ENCODE measurements at regions not wholly inside any gene's neighbourhood (a gene's known extent, or its start where the extent isn't known, plus 50 kb on each side); places are given as distances from the start of the nearest gene placed in this dataset.

DNA sequence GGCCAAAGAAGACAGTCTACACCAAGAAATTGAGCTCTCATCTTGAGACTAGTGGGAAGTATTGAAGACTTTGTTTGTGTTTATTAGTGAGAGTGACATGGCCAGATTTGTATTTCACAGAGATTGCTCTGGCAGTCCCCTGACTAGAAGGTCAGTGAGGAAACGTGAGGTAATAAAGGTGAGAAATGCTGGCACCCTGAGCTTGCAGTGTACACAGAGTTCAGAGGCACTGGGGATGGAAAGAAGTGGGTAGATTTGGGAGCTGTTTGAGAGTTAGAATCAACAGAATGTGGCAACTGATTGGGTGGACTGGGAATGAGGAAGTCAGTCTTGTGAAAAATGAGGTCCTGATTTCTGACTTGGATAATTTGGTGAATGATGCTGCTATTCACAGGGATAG, 336.9 kb downstream of the SNAPC1 start:
- DNase-seq = no peak

DNA sequence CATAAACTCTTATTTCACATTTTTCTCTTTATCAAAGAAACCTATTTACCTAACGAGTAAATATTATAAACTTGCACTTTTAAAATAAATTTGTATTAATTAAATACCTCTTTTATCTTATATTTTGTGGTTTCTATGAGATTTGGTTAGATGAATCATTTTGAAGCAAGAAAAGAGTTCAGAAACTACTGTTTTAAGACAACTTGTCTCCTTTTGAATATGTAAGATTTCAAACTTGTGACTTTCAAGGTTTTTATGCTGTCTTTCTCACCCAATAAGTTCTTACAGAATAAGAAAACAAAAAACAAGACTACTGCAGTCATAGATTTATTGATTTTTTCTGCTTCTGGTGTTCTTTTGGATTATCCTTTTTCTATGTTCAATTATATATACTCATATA, 339.0 kb downstream of the SNAPC1 start:
- no peak for DNase-seq

DNA sequence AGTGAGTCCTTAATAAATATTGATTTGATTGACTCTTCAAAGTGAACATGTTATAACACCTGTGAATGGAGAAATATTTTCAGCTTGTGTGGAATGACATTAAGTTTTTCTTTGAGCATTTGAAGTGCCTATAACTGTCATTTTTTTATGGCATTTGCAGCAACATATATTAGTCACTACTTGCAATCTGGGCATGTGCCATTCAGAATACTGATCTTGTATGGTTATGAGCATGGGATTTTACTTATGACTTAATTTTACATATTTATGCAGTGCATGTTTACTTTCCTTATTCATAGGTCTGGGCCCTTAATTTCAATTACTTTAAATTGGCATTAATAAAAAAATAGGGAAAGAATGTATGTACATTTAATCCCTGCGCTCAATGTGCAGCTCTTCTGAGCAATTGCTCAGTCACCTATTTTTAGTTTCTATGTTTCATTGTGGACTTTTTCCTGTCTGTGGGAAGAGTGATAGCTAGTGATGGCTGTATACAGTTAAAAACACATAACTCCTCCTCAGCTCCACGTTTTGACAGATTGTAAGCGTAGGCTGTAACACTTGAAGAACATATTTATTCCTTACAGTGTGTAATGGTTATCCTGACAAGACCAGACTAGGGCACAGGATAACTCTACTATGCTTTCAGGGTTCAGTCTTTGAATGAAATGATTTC, 339.6 kb downstream of the SNAPC1 start:
- no peak for DNase-seq

DNA sequence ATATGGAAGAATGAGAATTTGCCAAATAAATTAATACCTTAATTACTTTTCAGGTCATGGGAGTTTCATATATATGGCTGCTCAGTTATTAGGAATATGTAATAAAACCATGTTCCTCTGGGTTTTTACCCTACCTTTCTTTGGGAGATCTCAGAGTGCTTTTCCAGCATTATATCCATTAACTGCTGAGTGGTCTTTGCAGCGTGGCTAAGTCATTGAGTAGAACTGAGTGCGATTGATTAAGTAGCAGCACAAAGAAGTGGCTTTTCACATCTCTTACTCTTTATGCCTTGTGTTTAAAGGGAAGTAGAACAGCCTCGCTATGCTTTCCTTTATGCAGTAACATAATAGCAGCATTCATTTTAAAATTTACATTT, 340.1 kb downstream of the SNAPC1 start:
- no peak for DNase-seq

DNA sequence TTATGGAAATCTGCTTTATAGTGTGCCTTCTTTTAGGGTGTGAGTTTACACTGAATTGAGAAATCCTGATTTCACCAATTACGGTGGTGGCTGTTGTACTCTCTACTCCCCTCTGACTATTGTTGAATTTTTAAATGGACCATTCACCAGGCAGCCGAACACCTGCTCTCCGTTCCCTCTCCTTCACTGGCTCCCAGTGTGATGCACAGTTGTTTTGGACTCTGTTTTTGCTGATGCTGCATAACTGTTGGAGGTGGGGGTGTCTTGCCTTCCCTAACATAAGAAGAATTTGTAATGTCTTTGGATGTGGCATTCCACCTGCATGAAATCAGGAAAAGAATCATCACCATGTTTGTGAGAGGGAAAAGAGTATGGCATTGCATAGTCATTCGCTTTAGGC, 341.2 kb downstream of the SNAPC1 start:
- DNase-seq = no peak

DNA sequence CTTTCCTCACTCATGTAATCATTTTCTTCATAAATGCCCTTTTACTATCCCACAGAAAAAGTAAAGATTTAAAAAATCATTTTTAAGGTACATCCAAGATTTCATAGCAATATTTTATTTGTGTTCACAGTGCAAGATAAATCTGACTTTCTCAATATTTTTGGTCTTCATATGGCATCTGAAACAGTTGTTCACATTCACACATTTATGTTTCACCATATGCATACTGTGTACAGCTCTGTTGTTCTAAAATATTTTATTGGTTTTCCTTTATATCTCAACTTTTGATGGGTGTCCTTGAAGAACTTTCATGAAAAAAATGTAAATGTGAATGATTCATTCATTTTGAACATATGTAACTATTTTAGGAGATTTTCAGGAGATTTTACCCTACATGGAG, 348.7 kb downstream of the SNAPC1 start:
- no peak for DNase-seq

DNA sequence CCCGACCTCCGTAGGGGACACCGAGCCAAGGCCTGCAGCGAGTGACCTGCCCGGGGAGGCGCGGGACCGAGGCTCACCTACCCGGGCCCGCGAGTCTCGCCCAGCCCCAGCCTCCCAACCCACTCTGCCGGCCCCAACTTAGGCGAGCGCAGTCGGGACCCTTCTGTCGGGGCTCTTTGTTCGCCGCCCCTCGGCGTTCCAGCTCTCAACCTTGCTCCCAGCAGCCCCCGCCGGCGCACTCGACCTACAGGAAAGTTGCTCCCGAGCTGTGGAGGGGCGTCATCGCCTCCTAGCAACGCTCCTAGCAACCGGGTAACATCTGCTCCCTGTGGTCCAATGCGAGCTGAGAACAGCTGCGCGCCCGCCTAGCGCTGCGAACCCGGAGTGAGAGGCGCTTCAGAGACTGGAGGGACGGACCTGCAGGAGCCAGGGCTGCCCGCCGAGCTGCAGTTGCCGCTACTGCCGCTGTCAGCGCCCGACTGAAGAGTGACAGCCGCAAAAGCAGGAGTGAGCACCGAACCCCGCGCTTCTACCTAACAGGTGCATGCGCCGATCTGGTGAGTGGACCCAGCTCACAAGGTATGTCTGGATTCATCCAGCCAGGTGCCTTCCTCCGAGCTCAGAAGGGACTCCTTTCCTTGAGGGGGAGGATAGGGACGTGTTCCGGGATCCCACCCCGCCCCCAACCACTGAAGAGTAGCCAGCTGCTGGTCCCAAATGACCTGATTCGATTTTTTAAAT, 355.0 kb downstream of the SNAPC1 start:
- peak; percentile 99 for DNase-seq

DNA sequence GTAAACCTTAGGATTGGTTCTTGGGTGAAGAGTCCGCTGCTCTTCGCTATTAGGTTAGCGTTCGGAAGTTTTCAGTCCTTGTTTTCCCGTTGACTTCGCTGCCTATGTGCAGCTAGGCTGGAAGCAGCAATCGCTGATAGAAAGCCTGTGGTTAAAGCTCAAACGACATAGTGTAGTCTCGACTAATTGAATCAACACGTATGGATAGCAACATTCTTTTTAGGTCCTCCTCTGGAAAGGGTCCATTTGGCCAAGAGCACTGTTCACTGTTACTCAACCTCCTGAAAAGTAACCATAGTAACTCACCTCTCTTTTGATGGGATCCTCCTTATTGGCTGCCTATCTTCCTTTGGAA, 355.5 kb downstream of the SNAPC1 start:
- DNase-seq = peak in 1 of 2 experiments; percentile 69

DNA sequence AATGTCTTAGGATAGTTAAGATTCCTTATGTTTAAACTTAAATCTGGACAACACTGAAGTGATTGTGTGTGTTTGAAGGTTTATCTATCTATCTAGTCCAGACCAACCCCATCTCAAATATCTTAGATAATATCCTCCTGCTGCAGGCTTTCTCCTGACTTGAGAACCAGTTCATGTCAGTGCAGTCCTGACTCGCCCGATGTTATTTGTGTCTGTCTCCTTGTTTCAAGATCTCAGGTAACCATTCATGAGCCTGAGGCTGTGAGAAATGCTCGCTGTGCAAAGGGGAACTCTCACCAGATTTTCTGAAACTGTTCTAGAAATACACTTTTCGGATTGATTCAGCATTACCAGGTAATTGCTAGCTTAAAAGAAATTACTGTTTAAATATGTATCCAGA, 356.2 kb downstream of the SNAPC1 start:
- DNase-seq = no peak

DNA sequence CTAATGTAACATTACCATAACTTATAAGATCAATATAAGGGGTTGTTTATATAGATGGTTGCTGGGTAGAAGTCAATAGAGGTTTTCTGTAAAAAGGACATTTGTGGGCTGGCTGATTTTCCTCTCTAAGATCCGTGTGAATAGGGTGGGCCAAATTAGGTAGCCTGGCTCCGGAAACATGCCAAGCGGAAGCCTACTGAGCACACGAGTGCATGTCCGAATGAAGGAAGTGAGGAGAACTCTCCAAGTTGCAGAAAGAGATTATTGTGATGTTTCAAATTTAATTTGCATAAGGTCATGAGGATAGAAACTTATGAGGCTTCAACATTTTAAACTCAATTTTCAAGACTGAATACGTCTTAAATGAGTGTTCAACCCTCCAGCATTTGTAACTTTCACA, 356.7 kb downstream of the SNAPC1 start:
- DNase-seq = no peak

DNA sequence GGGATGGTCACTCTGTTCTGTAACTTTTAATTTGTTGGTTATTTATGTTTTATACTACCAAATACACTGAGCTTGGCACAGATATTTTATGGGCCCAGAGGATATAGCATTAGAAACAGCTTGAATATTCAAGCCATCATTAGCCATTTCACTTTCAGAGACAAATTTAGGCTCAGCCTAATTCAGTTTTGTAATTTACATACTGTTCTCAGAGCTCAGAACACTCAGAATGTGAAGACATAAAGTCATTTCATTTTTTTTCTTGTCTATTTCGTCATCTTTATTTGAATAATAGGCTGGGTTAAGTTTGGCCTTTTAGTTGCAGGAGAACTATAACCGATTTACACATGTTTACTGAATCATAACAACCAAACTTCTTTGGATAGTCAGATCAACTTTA, 361.7 kb downstream of the SNAPC1 start:
- DNase-seq = no peak

DNA sequence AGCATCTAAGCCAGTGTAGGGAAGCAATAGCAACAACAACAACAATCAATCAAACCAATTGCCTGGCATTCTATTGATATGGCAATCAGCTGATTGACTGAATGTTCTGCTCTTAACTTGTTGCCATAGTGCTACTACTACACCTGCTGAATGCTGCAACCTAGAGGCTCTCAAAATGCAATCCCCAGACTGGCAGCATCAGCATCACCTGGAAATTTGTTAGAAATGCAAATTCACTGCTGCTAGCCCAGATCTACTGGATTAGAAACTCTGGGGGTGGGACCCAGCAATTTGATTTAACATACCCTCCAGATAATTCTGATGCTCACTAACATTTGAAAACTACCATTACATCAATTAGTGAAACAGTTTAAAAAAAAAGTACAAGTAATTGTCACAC, 363.6 kb downstream of the SNAPC1 start:
- DNase-seq = peak in 1 of 2 experiments; percentile 12

DNA sequence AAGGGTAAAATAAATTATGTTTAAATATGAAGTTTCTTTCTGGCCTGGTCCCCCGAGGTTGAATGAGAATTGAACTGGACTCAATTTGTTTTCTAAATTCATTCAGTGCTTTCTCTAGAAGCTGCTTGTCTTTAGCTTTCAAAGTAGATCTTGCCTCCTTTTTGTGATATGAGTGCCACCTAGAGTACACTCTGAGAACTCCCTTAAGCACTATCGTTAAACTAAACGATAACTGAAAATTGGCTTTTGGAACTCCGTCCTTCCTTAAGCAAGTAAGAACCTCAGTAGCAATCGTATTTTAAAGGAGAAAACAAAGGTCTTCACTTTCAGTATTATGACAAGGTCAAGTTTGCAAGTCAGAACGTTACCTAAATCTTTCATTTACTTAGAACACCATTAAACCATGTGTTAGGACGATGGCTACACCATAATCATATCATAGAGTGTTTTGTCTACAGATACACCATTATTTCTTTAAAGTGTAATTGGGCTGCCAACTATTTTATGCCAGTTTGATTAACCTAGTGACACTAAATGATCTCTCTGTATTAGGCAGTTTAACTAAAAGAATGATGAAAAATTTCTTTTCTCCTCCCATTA, 364.8 kb downstream of the SNAPC1 start:
- peak; percentile 59 to 91 for DNase-seq

DNA sequence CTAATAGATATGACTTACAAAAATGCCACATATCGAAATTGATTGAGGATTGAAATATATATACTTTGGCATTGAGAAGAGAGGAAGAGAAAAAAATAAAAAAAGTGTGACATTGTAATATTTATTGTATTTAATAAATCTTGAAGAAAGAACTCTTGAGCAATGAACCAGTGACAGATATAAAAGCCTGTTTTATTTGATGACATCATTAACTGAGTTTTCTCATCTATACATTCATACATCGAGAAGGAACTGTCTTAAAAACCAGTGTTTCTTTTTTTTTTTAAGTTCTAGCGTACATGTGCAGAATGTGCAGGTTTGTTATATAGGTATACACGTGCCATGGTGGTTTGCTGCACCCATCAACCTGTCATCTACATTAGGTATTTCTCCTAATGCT, 368.2 kb downstream of the SNAPC1 start:
- no peak for DNase-seq

DNA sequence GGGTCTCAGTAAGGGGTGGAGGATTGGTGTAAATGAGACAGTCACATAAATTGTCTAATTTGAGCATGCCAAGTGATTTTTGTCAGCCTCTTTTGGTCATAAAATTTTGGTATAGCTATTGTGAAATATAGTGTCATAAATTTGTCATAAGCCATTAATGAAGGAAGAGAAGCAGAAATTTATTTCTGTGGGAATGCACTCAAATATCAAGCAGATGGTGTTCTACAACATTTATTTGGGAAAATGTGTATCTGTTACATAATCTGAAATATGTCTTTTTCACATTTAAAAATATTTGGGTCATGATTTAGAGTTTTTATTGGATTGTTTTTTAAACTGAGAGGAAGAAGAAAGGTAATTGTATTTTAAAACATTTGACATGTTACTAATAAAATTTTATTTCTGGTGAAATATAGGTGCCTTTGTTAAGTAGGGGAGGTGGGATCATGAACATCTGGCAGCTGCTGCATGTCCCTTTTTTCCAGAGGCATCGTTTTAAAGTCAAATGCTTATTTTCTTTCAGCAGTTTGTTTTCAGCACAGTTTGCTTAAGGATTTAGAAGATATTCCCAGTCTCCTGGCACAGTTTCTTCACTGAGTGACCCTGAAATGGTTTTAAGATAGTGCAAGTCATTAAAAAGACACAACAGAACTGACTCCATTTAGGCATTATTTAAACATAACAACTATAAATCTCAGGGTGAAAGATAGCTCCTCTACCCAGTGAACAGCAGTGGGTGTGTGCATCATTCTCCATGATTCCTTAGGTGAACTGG, 371.7 kb downstream of the SNAPC1 start:
- peak in 1 of 2 experiments; percentile 16 for DNase-seq

DNA sequence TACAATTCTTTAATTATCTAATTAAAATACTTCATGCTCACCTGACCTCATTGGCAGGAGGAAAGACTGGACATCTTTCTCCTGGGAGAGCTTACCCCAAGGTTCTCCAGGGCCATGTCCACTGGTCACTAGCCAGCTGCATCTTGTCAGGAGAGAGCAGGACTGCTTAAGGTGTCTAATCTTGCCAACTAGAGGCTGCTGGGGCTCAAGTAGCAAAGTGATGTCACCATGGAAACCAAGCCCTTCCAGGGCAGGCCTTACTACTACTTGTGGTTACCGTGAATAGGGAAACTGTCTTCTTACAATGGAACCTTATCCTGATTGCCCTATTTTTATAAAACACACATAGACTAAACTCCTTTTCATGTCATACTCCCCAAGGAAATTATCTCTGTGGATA, 376.4 kb downstream of the SNAPC1 start:
- peak; percentile 60 to 89 for DNase-seq

DNA sequence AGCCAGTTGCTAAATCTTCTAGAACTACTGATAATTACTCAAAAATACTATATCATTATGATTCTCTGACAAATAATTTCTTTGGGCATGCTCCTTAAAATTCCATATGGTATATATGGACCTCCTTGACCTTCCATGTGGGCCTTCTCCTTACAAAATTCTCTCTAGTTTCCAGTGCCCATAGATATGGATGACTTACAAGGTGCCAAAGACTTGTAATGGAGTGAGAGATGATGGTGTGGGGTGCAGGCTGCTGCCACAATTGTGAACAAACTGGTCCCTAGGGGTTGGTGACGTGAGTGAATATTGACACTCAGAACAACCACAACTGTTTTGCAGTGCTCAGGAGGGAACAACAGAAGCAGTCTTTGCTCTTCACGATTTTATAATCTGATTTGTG, 378.9 kb downstream of the SNAPC1 start:
- DNase-seq = no peak

DNA sequence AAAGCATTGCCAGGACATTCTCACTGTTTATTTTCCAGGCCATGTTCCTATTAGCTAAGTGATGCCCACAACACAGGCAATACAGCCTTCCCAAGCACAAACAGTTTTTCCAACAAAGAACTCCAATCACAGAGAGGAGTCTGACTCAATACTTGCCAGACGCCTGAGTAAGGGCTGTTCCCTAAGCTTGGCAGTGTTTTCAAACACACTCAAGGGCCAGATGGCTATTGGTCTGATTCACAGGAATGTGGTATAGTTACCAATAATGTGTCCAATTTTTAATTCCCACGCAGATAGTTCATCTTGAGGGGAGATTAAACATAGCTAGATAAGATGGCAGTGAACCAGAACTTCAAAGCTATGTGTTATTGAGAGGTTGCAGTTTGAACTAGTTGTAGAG, 381.0 kb downstream of the SNAPC1 start:
- peak in 1 of 2 experiments; percentile 26 for DNase-seq

DNA sequence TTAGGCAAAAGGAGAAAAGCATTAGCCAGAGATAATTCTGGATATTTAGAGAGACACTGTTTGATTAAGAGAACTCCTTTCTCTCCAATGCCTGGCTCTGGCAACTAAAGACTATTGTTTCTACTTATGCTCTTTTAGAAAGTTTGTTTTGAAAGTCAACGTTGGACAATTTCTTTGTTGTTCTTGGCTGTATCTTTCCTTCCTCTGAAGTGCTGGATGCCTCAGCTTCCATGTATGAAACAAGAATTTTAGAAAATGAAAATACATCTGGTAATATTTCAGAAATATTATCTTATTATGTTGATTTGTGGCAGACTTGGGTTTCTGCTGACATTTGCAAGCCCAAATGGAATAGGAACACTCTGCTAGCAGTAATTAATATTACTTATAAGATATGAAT, 382.6 kb downstream of the SNAPC1 start:
- no peak for DNase-seq

DNA sequence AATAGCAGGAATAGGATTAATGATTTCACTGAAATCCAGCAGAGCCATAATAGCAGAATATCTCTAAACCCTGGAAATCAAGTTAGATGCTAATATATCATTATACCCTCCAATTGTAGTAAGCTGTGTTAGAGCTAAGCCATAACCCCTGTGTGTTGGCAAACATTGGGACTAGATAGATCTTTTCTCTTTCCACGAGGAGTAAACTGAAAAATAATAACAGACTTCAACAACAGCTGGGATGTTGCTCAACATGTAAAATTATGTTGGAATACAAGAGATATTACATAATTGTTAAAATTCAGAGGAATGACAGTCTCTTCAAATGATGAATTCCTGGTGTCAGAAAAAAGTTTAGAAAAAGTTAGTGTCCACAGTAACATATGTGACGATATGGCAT, 383.8 kb downstream of the SNAPC1 start:
- DNase-seq = no peak

DNA sequence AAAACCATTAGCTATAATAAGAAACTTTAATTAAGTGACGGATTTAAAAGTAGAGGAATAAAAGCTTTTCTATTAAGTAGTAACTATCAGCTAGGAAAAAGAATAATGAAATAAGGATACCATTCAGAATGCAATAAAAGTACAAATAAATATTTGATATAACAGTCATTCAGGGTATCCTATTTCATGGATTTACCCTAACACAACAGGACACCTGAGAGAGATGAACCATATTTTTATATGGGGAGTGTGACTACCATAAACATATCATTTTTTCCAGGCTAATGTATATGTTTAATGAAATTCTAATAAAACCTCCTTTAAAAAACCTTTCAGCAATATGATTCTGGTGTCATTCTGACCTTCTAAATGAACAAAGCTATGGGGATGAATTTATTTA, 393.8 kb downstream of the SNAPC1 start:
- no peak for DNase-seq

DNA sequence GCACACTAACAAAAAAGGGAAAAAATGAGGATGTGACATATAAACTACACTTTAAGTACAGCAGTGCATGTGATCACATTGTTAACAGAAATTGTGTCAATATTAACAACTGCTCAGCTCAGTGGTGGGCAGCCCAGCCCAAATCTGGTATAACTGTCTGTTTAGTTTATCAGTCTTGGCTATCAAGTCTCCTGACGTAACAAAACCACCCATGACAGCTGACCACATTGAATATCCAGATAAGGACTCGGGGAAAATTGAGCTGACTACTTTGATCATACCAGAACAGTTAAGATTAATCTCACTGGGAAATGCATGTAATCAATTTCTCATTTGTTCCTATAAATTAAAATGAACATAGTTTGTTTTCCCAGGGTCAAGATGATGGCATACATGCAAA, 396.6 kb downstream of the SNAPC1 start:
- no peak for DNase-seq

DNA sequence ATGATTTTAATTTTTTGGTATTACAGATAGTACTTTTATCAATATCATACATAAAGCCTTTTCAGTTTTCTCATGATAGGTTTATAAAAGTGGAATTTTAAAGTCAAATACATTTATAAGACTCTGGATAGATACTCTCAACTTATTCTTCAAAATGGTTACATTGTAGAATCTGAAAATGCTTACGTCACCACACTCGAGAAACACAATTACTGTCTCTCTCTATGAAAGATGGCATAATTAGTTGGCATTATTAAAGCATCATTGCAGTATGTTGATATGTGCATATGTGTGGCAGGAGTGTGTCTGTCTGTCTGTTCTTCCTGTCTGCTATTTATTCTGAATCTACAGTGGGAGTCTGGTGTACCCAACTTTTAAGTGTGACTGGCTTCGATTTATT, 397.1 kb downstream of the SNAPC1 start:
- DNase-seq = no peak
